ENCODE measurements at regions not wholly inside any gene's neighbourhood (a gene's known extent, or its start where the extent isn't known, plus 50 kb on each side); places are given as distances from the start of the nearest gene placed in this dataset.

GRCh38 chr7:12821746-12822145 lies 134.3 kb downstream of the ARL4A start:
- TF ChIP-seq CTCF (conservative IDR thresholded peaks at IDR 0.05; ENCODE audit: low read length) (no peak), EZH2phosphoT487 (IDR thresholded peaks at IDR 0.05; ENCODE audit: borderline replicate concordance, low read depth, low read length) (no peak)

Measured in OCI-LY7 (cell line).